ENCODE measurements at regions not wholly inside any gene's neighbourhood (a gene's known extent, or its start where the extent isn't known, plus 50 kb on each side); places are given as distances from the start of the nearest gene placed in this dataset.

GRCh38 chr10:6350609-6351008 is 147.9 kb downstream of the PFKFB3 start:
- H3K4me3 ChIP-seq (ENCODE audit: low read depth, low read length, poor library complexity, severe bottlenecking), result no peak overlapping the region
- BruUV-seq (replicated peaks), result no TSS peak
- ChIA-PET POLR2A (ENCODE audit: low non-redundant PET) (no interaction called here), CTCF (no interaction called here)
- H3K9me3 ChIP-seq (ENCODE audit: low read depth, low read length, poor library complexity, severe bottlenecking), result no peaks in the 10 kb centered on the region
- H3K4me1 ChIP-seq (ENCODE audit: insufficient read depth, low read length, poor library complexity, severe bottlenecking), result peaks cover 15% of the 10 kb centered on the region
- TF ChIP-seq EZH2 (IDR thresholded peaks at IDR 0.05; ENCODE audit: borderline replicate concordance, low read depth, low read length, poor library complexity, severe bottlenecking) (no peak), CTCF (conservative IDR thresholded peaks at IDR 0.05; ENCODE audit: low read depth, low read length) (no peak)
- no peak overlapping the region for H3K27ac ChIP-seq (ENCODE audit: low read depth, low read length, poor library complexity, severe bottlenecking)
- no peaks in the 10 kb centered on the region for H3K27me3 ChIP-seq (replicated peaks; ENCODE audit: insufficient read depth, low read depth, low read length, poor library complexity)
- no peaks in the 10 kb centered on the region for H3K36me3 ChIP-seq (ENCODE audit: insufficient read depth, low read length, poor library complexity, severe bottlenecking)
- intact Hi-C loops (cut with micrococcal nuclease; ENCODE audit: unreplicated experiment), result no loop called here
- no peak for DNase-seq (ENCODE audit: low spot score)

DNA sequence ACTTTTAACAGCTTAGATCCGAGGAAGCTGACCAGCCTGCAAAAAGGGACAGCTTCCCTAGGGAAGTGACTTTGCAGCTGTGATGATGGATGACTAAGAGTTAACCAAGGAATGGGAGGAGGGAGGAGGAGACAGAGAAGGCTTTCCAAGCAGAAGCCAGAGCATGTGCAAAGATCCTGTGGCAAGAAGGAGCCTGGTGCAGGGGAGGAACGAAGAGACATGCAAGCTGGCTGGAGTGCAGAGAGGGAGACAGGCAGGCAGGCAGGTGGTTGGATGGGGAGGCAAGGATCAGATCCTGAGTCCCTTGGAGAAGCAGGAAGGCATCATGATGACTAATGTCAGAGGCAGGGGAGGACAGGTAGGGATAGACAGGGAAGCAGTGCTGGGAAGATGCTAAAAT is 148.8 kb downstream of the PFKFB3 start:
- POLR2A ChIA-PET (ENCODE audit: low non-redundant PET), result no interaction called here
- TF ChIP-seq EZH2 (IDR thresholded peaks at IDR 0.05; ENCODE audit: borderline replicate concordance, low read depth, low read length, poor library complexity, severe bottlenecking) (no peak), CTCF (conservative IDR thresholded peaks at IDR 0.05; ENCODE audit: low read depth, low read length) (no peak)
- intact Hi-C loops (cut with micrococcal nuclease; ENCODE audit: unreplicated experiment), result no loop called here
- Histone ChIP-seq H3K4me1 (ENCODE audit: insufficient read depth, low read length, poor library complexity, severe bottlenecking) (peaks cover 15% of the 10 kb centered on the region), H3K27ac (ENCODE audit: low read depth, low read length, poor library complexity, severe bottlenecking) (no peak overlapping the region), H3K4me3 (ENCODE audit: low read depth, low read length, poor library complexity, severe bottlenecking) (no peak overlapping the region), H3K36me3 (ENCODE audit: insufficient read depth, low read length, poor library complexity, severe bottlenecking) (no peaks in the 10 kb centered on the region), H3K27me3 (replicated peaks; ENCODE audit: insufficient read depth, low read depth, low read length, poor library complexity) (no peaks in the 10 kb centered on the region), H3K9me3 (ENCODE audit: low read depth, low read length, poor library complexity, severe bottlenecking) (peaks cover 6% of the 10 kb centered on the region)
- CTCF ChIA-PET, result interaction anchor here (0.6 kb wide), 1 partner anchor 15 kb away, joined by 3 read pairs; no protein-coding TSS in a partner anchor
- DNase-seq (ENCODE audit: low spot score), result no peak
- no TSS peak for BruUV-seq (replicated peaks)

GRCh38 chr10:6353526-6353925 is 150.8 kb downstream of the PFKFB3 start:
- BruUV-seq (replicated peaks), result no TSS peak
- CTCF ChIA-PET, result no interaction called here
- POLR2A ChIA-PET (ENCODE audit: low non-redundant PET), result no interaction called here

More at GRCh38 chr10:6353526-6353925, 150.8 kb downstream of the PFKFB3 start:
- Histone ChIP-seq H3K36me3 (ENCODE audit: insufficient read depth, low read length, poor library complexity, severe bottlenecking) (no peaks in the 10 kb centered on the region), H3K4me3 (ENCODE audit: low read depth, low read length, poor library complexity, severe bottlenecking) (no peak overlapping the region), H3K27me3 (replicated peaks; ENCODE audit: insufficient read depth, low read depth, low read length, poor library complexity) (no peaks in the 10 kb centered on the region), H3K9me3 (ENCODE audit: low read depth, low read length, poor library complexity, severe bottlenecking) (peaks cover 8% of the 10 kb centered on the region), H3K27ac (ENCODE audit: low read depth, low read length, poor library complexity, severe bottlenecking) (no peak overlapping the region), H3K4me1 (ENCODE audit: insufficient read depth, low read length, poor library complexity, severe bottlenecking) (peaks cover under 1% of the 10 kb centered on the region)
- intact Hi-C loops (cut with micrococcal nuclease; ENCODE audit: unreplicated experiment), result no loop called here
- TF ChIP-seq EZH2 (IDR thresholded peaks at IDR 0.05; ENCODE audit: borderline replicate concordance, low read depth, low read length, poor library complexity, severe bottlenecking), result no peak
- TF ChIP-seq CTCF (conservative IDR thresholded peaks at IDR 0.05; ENCODE audit: low read depth, low read length), result no peak
- no peak for DNase-seq (ENCODE audit: low spot score)
